ENCODE measurements at regions not wholly inside any gene's neighbourhood (a gene's known extent, or its start where the extent isn't known, plus 50 kb on each side); places are given as distances from the start of the nearest gene placed in this dataset.
"Not testable (repeated sequence)": the region's sequence is repeated elsewhere in the genome, so short reads cannot be mapped to it uniquely, and the experiment has no call there.

GRCh38 chr2:167814881-167815718, 432.3 kb downstream of the STK39 start:
- H3K4me3 ChIP-seq: no peak overlapping the region
- no peaks in the 10 kb centered on the region for H3K27me3 ChIP-seq
- TF ChIP-seq CTCF (IDR thresholded peaks at IDR 0.05): no peak
- intact Hi-C loops (cut with DNase I): no loop called here
- H3K36me3 ChIP-seq: no peaks in the 10 kb centered on the region
- no peaks in the 10 kb centered on the region for H3K4me1 ChIP-seq
- H3K9me3 ChIP-seq: no peaks in the 10 kb centered on the region
- no peak overlapping the region for H3K27ac ChIP-seq
- DNase-seq (ENCODE audit: low spot score in 2 of 2): no peak

DNA sequence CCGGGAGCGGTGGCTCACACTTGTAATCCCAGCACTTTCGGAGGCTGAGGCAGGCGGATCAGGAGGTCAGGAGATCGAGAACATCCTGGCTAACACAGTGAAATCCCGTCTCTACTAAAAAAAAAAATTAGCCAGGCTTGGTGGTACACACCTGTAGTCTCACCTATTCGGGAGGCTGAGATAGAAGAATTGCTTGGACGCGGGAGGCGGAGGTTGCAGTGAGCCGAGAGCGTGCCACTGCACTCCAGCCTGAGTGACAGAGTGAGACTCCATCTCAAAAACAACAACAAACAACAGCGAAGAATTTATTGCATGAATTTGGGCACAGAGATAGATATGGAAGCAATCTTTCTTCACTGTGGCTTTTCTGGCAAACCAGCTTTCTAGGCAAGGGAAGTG, 432.9 kb downstream of the STK39 start:
- H3K27me3 ChIP-seq; H3K4me1 ChIP-seq; intact Hi-C loops (cut with DNase I); H3K4me3 ChIP-seq; DNase-seq (ENCODE audit: low spot score in 2 of 2); H3K27ac ChIP-seq; H3K36me3 ChIP-seq; H3K9me3 ChIP-seq: not testable (repeated sequence)

- DNase-seq (ENCODE audit: low spot score in 2 of 2); H3K9me3 ChIP-seq; intact Hi-C loops (cut with DNase I); H3K4me3 ChIP-seq; H3K4me1 ChIP-seq; H3K36me3 ChIP-seq; H3K27me3 ChIP-seq; H3K27ac ChIP-seq: not testable (repeated sequence)
These were observed 437.6 kb downstream of the STK39 start for GRCh38 chr2:167809799-167810198.

DNA sequence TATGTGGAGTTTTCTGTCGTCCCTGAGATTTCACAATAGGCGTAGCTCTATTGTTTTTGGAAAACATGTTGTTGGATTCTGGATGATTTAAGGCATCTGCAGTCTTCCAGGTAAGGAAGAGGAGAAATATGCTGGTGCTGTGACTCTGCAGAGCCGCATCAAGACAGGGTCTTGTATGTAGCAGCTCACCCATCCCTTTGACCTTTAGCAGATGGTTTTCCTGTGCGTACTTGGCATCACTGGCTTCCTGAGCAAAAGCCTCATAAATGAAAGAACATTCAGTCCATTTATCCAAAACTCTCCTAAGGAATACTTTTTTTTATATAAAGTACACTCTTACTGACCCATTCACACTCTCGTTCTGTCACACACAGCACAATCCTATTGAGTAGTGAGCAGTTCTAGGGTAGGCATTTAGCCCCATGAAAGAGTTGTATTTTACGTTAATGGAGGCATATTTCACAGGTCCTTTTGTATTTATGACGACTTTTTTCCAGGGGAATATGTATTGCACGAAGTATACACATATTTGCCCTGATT, 443.9 kb downstream of the STK39 start:
- no peak overlapping the region for H3K4me3 ChIP-seq
- no peaks in the 10 kb centered on the region for H3K27me3 ChIP-seq
- no peaks in the 10 kb centered on the region for H3K36me3 ChIP-seq
- no peak overlapping the region for H3K27ac ChIP-seq
- DNase-seq (ENCODE audit: low spot score in 2 of 2): no peak
- no peaks in the 10 kb centered on the region for H3K4me1 ChIP-seq
- no peaks in the 10 kb centered on the region for H3K9me3 ChIP-seq
- intact Hi-C loops (cut with DNase I): no loop called here
- no peak for TF ChIP-seq CTCF (IDR thresholded peaks at IDR 0.05)

GRCh38 chr2:167794554-167795255, 452.7 kb downstream of the STK39 start:
- Histone ChIP-seq H3K4me3 (no peak overlapping the region), H3K9me3 (no peaks in the 10 kb centered on the region), H3K27ac (no peak overlapping the region), H3K4me1 (no peaks in the 10 kb centered on the region), H3K27me3 (no peaks in the 10 kb centered on the region), H3K36me3 (no peaks in the 10 kb centered on the region)
- TF ChIP-seq CTCF (IDR thresholded peaks at IDR 0.05): no peak
- intact Hi-C loops (cut with DNase I): no loop called here
- DNase-seq (ENCODE audit: low spot score in 2 of 2): no peak

DNA sequence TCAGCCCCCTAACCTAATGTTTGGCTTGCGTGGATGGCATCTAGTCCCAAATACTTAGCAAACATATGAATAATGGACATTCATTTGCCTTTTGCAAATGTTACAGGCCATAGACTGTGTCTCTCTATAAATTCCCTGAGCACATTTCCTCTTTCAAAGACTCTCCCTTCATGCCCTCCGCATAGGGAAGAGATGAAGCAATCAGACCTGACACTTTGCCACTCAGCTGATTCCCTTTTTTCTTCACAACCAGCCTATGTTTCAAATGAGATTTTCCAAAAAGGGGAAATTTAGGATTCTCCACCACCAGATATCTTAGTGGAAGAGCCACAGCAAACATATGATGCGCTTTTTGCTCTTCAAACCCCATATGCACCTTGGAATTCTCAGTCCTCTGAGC, 453.7 kb downstream of the STK39 start:
- no peak overlapping the region for H3K27ac ChIP-seq
- no peaks in the 10 kb centered on the region for H3K4me1 ChIP-seq
- no peak overlapping the region for H3K4me3 ChIP-seq
- H3K36me3 ChIP-seq: no peaks in the 10 kb centered on the region
- intact Hi-C loops (cut with DNase I): no loop called here
- H3K27me3 ChIP-seq: no peaks in the 10 kb centered on the region
- DNase-seq (ENCODE audit: low spot score in 2 of 2): no peak
- no peaks in the 10 kb centered on the region for H3K9me3 ChIP-seq
- no peak for TF ChIP-seq CTCF (IDR thresholded peaks at IDR 0.05)
